ENCODE measurements at regions not wholly inside any gene's neighbourhood (a gene's known extent, or its start where the extent isn't known, plus 50 kb on each side); places are given as distances from the start of the nearest gene placed in this dataset.
A peak's percentile ranks its signal among the peaks of the same experiment; 100 is the strongest.

GRCh38 chr22:46078241-46079092, 71.9 kb upstream of the PPARA start:
- Histone ChIP-seq H3K4me1 (peaks cover 15 to 52% of the 10 kb centered on the region in 2 donors), H3K4me3 (peak overlapping the region; percentile 80 to 89), H3K36me3 (no peaks in the 10 kb centered on the region), H3K9me3 (no peaks in the 10 kb centered on the region), H3K27me3 (no peaks in the 10 kb centered on the region), H3K27ac (peak overlapping the region; percentile 96 to 100)
- no peak for TF ChIP-seq CTCF (IDR thresholded peaks at IDR 0.05)
- intact Hi-C loops (cut with DNase I), result no loop called here
- peak; percentile 8 to 87 for DNase-seq (ENCODE audit: low spot score in 2 of 2)

GRCh38 chr22:46079093-46079860, 71.0 kb upstream of the PPARA start:
- Histone ChIP-seq H3K27me3 (no peaks in the 10 kb centered on the region), H3K9me3 (no peaks in the 10 kb centered on the region), H3K4me3 (peak overlapping the region; percentile 80 to 89), H3K36me3 (peaks cover 0 to 4% of the 10 kb centered on the region in 2 donors), H3K27ac (peak overlapping the region; percentile 96 to 100), H3K4me1 (peaks cover 22 to 55% of the 10 kb centered on the region in 2 donors)
- intact Hi-C loops (cut with DNase I), result no loop called here
- TF ChIP-seq CTCF (IDR thresholded peaks at IDR 0.05), result no peak
- DNase-seq (ENCODE audit: low spot score in 2 of 2), result peak in 1 of 2 donors; percentile 65

- TF ChIP-seq CTCF (IDR thresholded peaks at IDR 0.05), result peak in 1 of 3 experiments; percentile 8
- peak; percentile 71 to 96 for DNase-seq (ENCODE audit: low spot score in 2 of 2)
- Histone ChIP-seq H3K9me3 (no peaks in the 10 kb centered on the region), H3K4me3 (peak overlapping the region; percentile 80 to 89), H3K4me1 (peaks cover 23 to 55% of the 10 kb centered on the region in 2 donors), H3K27ac (peak overlapping the region; percentile 96 to 100), H3K27me3 (no peaks in the 10 kb centered on the region), H3K36me3 (peaks cover 0 to 6% of the 10 kb centered on the region in 2 donors)
- intact Hi-C loops (cut with DNase I), result loop anchor here (2.0 kb wide), 1 partner anchor 71 kb away; the partner anchor contains the start of gene PPARA
Observed at GRCh38 chr22:46079861-46080821, 70.2 kb upstream of the PPARA start.

- H3K27me3 ChIP-seq, result no peaks in the 10 kb centered on the region
- peaks cover 0 to 6% of the 10 kb centered on the region in 2 donors for H3K36me3 ChIP-seq
- peaks cover 20 to 55% of the 10 kb centered on the region in 2 donors for H3K4me1 ChIP-seq
- DNase-seq (ENCODE audit: low spot score in 2 of 2), result peak in 1 of 2 donors; percentile 66
- H3K9me3 ChIP-seq, result no peaks in the 10 kb centered on the region
- peak overlapping the region; percentile 80 to 89 for H3K4me3 ChIP-seq
- H3K27ac ChIP-seq, result peak overlapping the region; percentile 96 to 100
- TF ChIP-seq CTCF (IDR thresholded peaks at IDR 0.05), result no peak
- intact Hi-C loops (cut with DNase I), result loop anchor here (2.0 kb wide), 1 partner anchor 70 kb away; the partner anchor contains the start of gene PPARA
Observed at GRCh38 chr22:46081036-46081830, 69.1 kb upstream of the PPARA start.

Data from ascending aorta (tissue), 2 donors.